ENCODE measurements at regions not wholly inside any gene's neighbourhood (a gene's known extent, or its start where the extent isn't known, plus 50 kb on each side); places are given as distances from the start of the nearest gene placed in this dataset.

- intact Hi-C loops (cut with DNase I): no loop called here
- Histone ChIP-seq H3K4me3 (no peak overlapping the region), H3K4me1 (no peaks in the 10 kb centered on the region), H3K27me3 (no peaks in the 10 kb centered on the region), H3K27ac (no peak overlapping the region), H3K36me3 (no peaks in the 10 kb centered on the region), H3K9me3 (no peaks in the 10 kb centered on the region)
- DNase-seq: no peak
- TF ChIP-seq CTCF (IDR thresholded peaks at IDR 0.05) (peak in 1 of 6 experiments; percentile 47), POLR2A (IDR thresholded peaks at IDR 0.05) (no peak)
- WGBS, 2 donors: 50 to 58% methylated on average over 3 of the region's 3 CpGs
Measured at GRCh38 chr3:102529452-102529851, 94.6 kb downstream of the ZPLD1 start.

- intact Hi-C loops (cut with DNase I): no loop called here
- no peak for TF ChIP-seq POLR2A (IDR thresholded peaks at IDR 0.05)
- TF ChIP-seq CTCF (IDR thresholded peaks at IDR 0.05): no peak
- DNase-seq: no peak
- Histone ChIP-seq H3K9me3 (no peaks in the 10 kb centered on the region), H3K27ac (no peak overlapping the region), H3K27me3 (no peaks in the 10 kb centered on the region), H3K36me3 (no peaks in the 10 kb centered on the region), H3K4me3 (no peak overlapping the region), H3K4me1 (no peaks in the 10 kb centered on the region)
- 50 to 61% methylated on average over 4 of the region's 4 CpGs for WGBS, 2 donors
Measured at GRCh38 chr3:102530415-102531181, 95.8 kb downstream of the ZPLD1 start.

- no peaks in the 10 kb centered on the region for H3K4me1 ChIP-seq
- no peaks in the 10 kb centered on the region for H3K36me3 ChIP-seq
- H3K27me3 ChIP-seq: no peaks in the 10 kb centered on the region
- H3K4me3 ChIP-seq: no peak overlapping the region
- no peak for DNase-seq
- no peak for TF ChIP-seq CTCF (IDR thresholded peaks at IDR 0.05)
- TF ChIP-seq POLR2A (IDR thresholded peaks at IDR 0.05): no peak
- H3K27ac ChIP-seq: no peak overlapping the region
- no peaks in the 10 kb centered on the region for H3K9me3 ChIP-seq
- intact Hi-C loops (cut with DNase I): no loop called here
Measured at GRCh38 chr3:102531686-102532085, 96.9 kb downstream of the ZPLD1 start.

GRCh38 chr3:102532901-102533300 lies 98.1 kb downstream of the ZPLD1 start:
- H3K36me3 ChIP-seq: no peaks in the 10 kb centered on the region
- WGBS, 2 donors: 57 to 63% methylated on average over 3 of the region's 3 CpGs
- no peak overlapping the region for H3K4me3 ChIP-seq
- no peaks in the 10 kb centered on the region for H3K4me1 ChIP-seq
- H3K27ac ChIP-seq: no peak overlapping the region
- no peak for DNase-seq
- no peaks in the 10 kb centered on the region for H3K27me3 ChIP-seq
- intact Hi-C loops (cut with DNase I): no loop called here
- no peak for TF ChIP-seq POLR2A (IDR thresholded peaks at IDR 0.05)
- TF ChIP-seq CTCF (IDR thresholded peaks at IDR 0.05): no peak
- no peaks in the 10 kb centered on the region for H3K9me3 ChIP-seq

GRCh38 chr3:102533784-102534183 lies 99.0 kb downstream of the ZPLD1 start:
- Histone ChIP-seq H3K4me1 (no peaks in the 10 kb centered on the region), H3K4me3 (no peak overlapping the region), H3K27ac (no peak overlapping the region), H3K36me3 (no peaks in the 10 kb centered on the region), H3K9me3 (no peaks in the 10 kb centered on the region), H3K27me3 (no peaks in the 10 kb centered on the region)
- 63 to 70% methylated on average over 4 of the region's 4 CpGs for WGBS, 2 donors
- intact Hi-C loops (cut with DNase I): no loop called here
- TF ChIP-seq POLR2A (IDR thresholded peaks at IDR 0.05) (no peak), CTCF (IDR thresholded peaks at IDR 0.05) (no peak)
- DNase-seq: no peak
